CD4-positive, alpha-beta T cell treated with Interleukin-17A for 1 hour (primary cell): ENCODE measurements at regions not wholly inside any gene's neighbourhood (a gene's known extent, or its start where the extent isn't known, plus 50 kb on each side); places are given as distances from the start of the nearest gene placed in this dataset.
"Not testable (repeated sequence)": the region's sequence is repeated elsewhere in the genome, so short reads cannot be mapped to it uniquely, and the experiment has no call there.

Experiments
- DNase-seq: peaks from one replicate; pipeline ENCODE4 v3.0.0-alpha.2; 2020

GRCh38 chr11:100585728-100586127 is 101.4 kb upstream of the ARHGAP42 start:
- DNase-seq, result no peak

GRCh38 chr11:100586361-100587101 is 100.6 kb upstream of the ARHGAP42 start:
- DNase-seq, result no peak

- DNase-seq, result no peak
Observed at GRCh38 chr11:100592619-100593260, 94.3 kb upstream of the ARHGAP42 start.

DNA sequence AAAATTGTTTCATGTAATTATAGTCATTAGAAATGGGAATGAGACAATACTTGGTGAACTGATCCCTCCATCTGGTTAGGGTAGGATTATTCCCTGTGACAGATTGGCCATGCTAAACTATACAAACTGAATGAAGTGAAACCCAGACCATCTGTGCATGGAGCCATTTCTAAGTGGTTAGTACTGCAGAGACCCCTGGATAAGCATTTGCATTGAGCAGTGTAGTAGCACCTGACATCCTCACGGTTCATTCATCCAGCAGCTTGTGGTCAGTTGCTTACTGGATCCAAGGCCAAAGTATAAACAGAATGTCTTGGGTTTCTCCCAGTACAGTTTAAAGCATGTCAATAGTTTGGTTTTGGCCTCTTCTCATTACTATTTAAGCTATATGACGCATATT is 93.8 kb upstream of the ARHGAP42 start:
- no peak for DNase-seq

DNA sequence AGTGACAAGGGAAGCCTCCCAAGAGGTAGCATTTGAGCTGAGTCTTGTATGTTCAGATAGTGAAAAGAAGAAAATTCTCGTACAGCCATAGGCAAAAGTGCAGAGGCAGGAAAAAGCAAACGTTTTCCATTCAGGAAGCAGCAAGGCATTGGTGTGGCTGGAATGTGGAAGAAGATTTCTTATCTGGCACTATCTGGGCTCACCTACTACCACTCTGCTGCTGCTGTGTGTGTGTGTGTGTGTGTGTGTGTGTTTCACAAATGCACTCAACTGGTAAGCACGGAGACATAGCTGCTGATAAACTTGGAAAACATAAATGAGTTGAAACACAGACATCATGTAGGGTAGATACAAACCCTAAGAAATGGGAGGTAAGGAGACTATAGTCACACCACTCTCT is 92.8 kb upstream of the ARHGAP42 start:
- DNase-seq, result no peak

GRCh38 chr11:100600941-100601340 is 86.1 kb upstream of the ARHGAP42 start:
- no peak for DNase-seq

DNA sequence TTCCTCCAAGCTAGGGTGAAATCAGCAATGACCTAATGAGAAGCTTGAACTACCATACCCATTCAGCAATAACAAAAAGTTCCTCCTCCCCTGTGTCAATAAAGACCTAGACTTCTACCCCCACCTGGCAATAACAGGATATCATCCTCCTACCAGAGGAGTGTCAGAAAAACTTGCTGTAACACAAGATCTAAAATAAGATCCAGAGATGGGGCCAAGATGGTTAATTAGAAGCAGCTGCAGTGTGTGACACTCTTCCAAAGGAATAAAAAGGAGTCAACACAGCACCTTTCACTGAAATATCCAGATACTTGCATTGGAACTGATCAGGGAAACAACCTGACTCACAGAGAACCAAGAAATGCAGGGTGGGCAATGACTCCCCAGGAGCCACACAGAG is 84.4 kb upstream of the ARHGAP42 start:
- DNase-seq, result no peak

- DNase-seq, result not testable (repeated sequence)
Observed at GRCh38 chr11:100607761-100608160, 79.3 kb upstream of the ARHGAP42 start.

DNA sequence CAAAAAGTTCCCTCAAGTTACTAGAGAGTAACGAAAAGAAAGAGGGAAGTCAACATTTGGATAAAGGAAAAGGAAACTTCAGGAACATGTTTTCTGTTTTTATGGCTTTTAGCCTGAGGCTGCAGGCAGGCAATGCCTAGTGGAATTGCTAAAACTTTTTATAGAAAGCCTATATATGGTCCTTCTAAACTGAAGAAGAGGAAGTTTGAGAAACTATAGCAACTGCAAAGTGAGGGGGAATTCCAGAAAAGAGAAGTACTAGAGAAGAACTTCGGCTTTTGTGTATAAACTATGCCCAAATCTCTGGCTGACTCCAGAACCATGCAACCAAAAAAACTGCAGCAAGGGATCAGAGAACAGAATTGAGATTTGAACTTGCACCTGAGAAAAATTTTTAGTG is 74.3 kb upstream of the ARHGAP42 start:
- DNase-seq, result no peak

DNA sequence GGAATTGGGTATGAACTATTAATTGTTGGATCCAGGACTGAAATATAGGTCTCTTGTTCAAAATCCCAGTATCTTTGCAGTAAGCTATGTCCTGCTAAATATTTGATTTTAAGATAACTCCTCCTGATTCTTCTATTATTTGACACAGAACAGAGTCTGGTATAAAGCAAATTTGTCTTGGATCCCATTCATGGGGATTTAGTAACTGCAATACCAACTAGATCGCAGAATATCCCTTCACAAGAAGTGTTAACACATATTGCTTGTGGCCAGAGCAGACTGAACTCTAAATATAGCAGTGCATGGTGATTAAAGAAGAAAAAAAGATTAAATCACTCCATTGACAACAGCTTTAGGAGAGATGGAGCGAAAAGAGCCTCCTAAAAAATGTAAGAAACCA is 68.2 kb upstream of the ARHGAP42 start:
- no peak for DNase-seq

GRCh38 chr11:100619484-100619883 is 67.6 kb upstream of the ARHGAP42 start:
- no peak for DNase-seq

DNA sequence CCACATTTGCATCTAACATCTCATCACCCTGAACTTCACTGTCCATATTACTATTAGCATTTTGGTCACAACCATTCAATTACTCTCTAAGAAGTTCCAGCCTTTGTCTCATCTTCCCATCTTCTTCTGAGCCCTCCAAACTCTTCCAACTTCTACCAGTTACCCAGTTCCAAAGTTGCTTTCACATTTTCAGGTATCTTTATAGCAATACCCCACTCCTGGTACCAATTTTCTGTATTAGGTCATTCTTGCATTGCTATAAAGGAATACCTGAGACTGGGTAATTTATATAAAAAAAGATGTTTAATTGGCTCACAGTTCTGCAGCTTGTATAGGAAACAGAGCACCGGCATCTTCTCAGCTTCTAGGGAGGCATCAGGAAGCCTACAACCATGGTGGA is 64.7 kb upstream of the ARHGAP42 start:
- DNase-seq, result no peak

GRCh38 chr11:100624346-100624745 is 62.7 kb upstream of the ARHGAP42 start:
- DNase-seq, result no peak

DNA sequence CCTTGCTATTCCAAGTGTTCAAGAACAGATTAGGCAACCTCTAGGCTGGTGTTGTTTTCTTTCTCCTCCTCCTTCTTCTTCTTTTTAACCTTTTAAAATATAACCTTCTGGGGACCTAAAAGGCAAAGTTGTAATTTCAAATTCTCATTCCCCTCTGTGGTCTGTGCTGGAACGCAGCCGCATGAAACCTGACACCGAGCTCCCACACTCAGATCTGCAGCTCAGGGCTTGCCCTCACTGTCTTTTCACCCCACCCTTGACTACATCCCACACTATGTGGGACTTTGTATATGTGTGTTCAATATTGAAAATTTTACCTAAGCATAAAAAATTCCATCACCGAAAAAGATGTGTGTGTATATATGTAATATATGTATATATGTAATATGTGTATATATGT is 62.0 kb upstream of the ARHGAP42 start:
- DNase-seq, result no peak

DNA sequence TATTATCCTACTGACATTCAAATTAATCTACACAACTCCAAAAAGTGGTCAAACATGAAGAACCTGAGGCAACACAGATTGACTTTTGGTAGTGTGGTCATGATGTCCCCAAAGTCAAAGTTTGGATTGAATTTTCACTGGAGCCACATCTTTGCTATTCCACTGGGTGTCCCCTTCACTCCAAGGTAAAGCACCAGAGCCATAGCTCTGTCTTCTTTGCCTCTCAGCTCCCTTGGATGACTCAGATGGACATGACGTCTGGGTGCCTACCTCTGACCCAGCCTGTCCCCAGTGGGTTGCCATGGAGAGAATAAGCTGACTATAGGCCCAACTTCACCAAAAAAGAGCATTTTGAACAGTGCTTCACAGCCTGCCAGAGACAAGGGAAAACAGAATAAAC is 57.4 kb upstream of the ARHGAP42 start:
- DNase-seq, result no peak

DNA sequence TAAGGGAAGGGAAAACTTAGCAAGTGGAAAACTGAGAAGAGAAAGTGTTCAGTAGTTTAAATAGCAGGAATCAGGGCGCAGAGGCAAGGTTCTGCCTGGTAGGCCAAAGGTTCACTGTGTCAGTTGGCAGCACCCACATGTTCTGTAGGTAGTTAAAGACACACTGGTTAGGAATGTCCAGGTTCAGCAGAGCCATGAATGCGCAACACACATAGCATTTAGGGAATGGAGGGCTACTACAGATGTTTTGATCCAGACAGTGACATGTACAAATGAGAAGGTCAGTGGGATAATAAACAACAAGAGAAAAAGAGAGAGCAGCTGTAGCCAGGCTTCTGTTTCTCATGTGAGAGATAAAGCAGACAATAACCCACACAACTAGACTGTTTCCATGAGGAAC is 56.2 kb upstream of the ARHGAP42 start:
- no peak for DNase-seq

DNA sequence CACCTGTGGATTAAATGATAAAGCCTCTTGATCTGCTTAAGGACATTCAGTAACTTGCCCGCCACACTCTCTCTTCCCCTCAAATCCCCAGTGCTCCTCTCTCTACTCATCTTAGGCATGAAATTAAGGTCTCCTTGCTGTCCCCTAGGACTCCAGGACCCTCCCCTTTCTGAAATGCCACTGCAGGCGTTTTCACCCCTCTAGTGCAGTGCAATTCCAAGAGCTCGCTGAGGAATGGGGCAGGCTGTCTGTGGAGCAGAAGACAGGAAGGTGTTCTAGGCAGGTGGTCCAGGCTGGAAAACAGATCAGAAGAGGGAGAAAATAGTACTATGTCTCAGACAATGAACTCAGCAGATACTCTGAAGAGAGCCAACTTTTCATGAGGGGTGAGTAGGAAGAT is 55.8 kb upstream of the ARHGAP42 start:
- DNase-seq, result no peak

DNA sequence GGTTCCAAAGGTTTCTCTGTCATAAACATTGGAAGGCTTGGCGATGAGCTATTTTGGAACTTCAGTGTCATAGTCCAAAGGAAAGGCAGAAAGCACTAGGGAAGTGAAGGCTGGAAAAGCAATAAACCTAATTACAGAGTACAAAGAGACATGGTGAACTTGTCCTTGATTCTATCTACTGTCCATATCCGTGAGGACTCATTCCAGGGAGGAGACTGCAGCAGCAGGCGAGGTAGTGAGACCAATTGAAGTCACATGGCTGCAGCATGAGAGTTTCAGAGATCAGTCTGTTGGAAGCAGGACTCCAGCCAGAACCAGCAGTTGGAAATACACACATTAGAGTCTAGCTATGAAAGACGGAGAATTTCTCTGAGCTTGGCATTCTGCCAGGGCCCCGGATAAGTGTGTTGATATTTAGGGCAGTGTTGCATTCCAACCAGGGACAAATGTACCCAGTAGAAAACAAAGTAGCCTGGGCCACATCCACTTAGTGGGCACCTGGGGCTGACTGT is 54.1 kb upstream of the ARHGAP42 start:
- DNase-seq, result no peak

GRCh38 chr11:100635194-100635593 is 51.9 kb upstream of the ARHGAP42 start:
- DNase-seq, result no peak

DNA sequence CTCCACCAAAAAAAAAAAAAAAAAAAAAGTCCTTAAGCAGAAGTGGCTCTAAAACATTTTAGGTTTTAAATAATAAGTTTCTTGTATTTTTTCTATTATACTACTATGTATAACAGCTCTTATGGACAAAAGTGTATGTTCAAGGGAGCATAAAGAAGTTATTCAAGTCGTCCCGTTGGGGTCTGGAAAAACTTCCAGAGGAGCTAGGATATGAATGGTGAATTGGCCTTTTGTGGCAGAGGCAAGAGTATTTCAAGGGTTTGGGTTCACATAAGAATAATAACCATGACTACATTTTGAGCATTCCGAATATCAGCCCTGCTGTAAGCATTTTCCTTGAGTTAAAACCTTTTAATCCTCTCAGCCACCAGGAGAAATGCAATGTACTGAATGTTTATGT is 50.6 kb upstream of the ARHGAP42 start:
- no peak for DNase-seq
